GM12891 (cell line): ENCODE measurements at regions not wholly inside any gene's neighbourhood (a gene's known extent, or its start where the extent isn't known, plus 50 kb on each side); places are given as distances from the start of the nearest gene placed in this dataset.

Source experiments
- POLR2A ChIP-seq: IDR thresholded peaks from 2 replicates; pipeline ENCODE4 v1.6.1; 2011; ENCODE audit warnings: low read depth, low read length, control low read depth
- POLR2AphosphoS5 ChIP-seq: IDR thresholded peaks from 2 replicates; pipeline ENCODE4 v1.6.1; 2011; ENCODE audit warnings: low read depth, low read length, control low read depth
- TAF1 ChIP-seq: IDR thresholded peaks from 2 replicates; pipeline ENCODE4 v1.6.1; 2011; ENCODE audit warnings: low read depth, low read length, control low read depth

DNA sequence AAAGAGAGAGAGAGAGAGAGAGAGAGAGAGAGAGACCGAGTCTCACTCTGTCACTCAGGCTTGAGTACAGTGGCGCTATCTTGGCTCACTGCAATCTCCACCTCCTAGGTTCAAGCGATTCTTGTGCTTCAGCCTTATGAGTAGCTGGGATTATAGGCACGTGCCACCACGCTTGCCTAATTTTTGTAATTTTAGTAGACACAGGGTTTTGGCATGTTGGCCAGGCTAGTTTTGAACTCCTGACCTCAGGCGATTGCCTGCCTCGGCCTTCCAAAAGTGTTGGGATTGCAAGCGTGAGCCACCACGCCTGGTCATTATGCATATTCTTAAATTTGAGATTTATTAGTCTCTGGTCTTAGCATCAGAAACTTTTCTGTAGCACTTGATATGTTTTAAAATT is 317.9 kb upstream of the ATP2B1 start:
- TF ChIP-seq POLR2A = no peak
- TF ChIP-seq POLR2AphosphoS5 = no peak
- TF ChIP-seq TAF1 = no peak
